ENCODE measurements at regions not wholly inside any gene's neighbourhood (a gene's known extent, or its start where the extent isn't known, plus 50 kb on each side); places are given as distances from the start of the nearest gene placed in this dataset.

DNA sequence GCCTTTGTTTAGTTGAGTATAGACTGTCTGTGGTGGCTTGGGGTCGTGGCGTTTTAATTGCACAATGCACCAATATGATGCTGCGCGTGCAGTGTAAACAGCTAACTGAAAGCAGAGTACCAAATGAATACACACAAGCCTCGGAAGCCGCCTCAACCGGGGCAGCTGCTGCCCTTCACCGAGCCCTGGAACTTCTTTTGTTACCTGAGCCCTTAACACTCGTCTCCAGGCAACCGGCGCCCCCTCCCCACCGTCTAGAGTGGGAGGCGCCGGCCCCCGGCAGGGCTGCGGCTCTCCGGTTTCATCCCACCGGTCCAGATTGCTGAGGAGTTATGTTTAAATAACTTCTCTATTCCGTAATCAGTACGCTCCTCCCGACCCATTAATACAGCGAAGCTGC is 173.2 kb upstream of the TBL1X start:
- TF ChIP-seq POLR2AphosphoS5 (IDR thresholded peaks at IDR 0.05; ENCODE audit: low read depth, low read length) (no peak), REST (IDR thresholded peaks at IDR 0.05; ENCODE audit: insufficient read depth in 1 of 2, low read depth in 2 of 2, low read length in 2 of 2) (no peak), TAF1 (IDR thresholded peaks at IDR 0.05; ENCODE audit: borderline replicate concordance, insufficient read depth, low read length) (no peak), SIN3A (IDR thresholded peaks at IDR 0.05; ENCODE audit: borderline replicate concordance, insufficient read depth, low read length) (no peak)
